HUDEP-2 (cell line): ENCODE measurements at regions not wholly inside any gene's neighbourhood (a gene's known extent, or its start where the extent isn't known, plus 50 kb on each side); places are given as distances from the start of the nearest gene placed in this dataset.
"Not testable (repeated sequence)": the region's sequence is repeated elsewhere in the genome, so short reads cannot be mapped to it uniquely, and the experiment has no call there.

Source experiments
- DNase-seq, 76 experiments: peaks; one replicate each; lab custom pipeline; 2025; ENCODE audit not compliant: unreplicated experiment in 76 of 76; lab: John Stamatoyannopoulos, UW

- DNase-seq = no peak
Measured at GRCh38 chr9:22815246-22815645, 368.6 kb downstream of the DMRTA1 start.

GRCh38 chr9:22817181-22817580 lies 370.6 kb downstream of the DMRTA1 start:
- no peak for DNase-seq

GRCh38 chr9:22829236-22829635 lies 382.6 kb downstream of the DMRTA1 start:
- no peak for DNase-seq

- no peak for DNase-seq
Measured at GRCh38 chr9:22838266-22838665, 391.6 kb downstream of the DMRTA1 start.

- DNase-seq = no peak
Measured at GRCh38 chr9:22840641-22841040, 394.0 kb downstream of the DMRTA1 start.

- not testable (repeated sequence) for DNase-seq
Measured at GRCh38 chr9:22845243-22845642, 398.6 kb downstream of the DMRTA1 start.

GRCh38 chr9:22855980-22856379 lies 409.4 kb downstream of the DMRTA1 start:
- DNase-seq = no peak

- DNase-seq = no peak
Measured at GRCh38 chr9:22857316-22857715, 410.7 kb downstream of the DMRTA1 start.

GRCh38 chr9:22863106-22863505 lies 416.5 kb downstream of the DMRTA1 start:
- DNase-seq = no peak

- DNase-seq = no peak
Measured at GRCh38 chr9:22863736-22864135, 417.1 kb downstream of the DMRTA1 start.

GRCh38 chr9:22893196-22893843 lies 446.7 kb downstream of the DMRTA1 start:
- no peak for DNase-seq

- DNase-seq = no peak
Measured at GRCh38 chr9:22898591-22898990, 452.0 kb downstream of the DMRTA1 start.

GRCh38 chr9:22911632-22912031 lies 465.0 kb downstream of the DMRTA1 start:
- no peak for DNase-seq

GRCh38 chr9:22913026-22913425 lies 466.4 kb downstream of the DMRTA1 start:
- DNase-seq = peak in 1 of 76 experiments; percentile 1

- DNase-seq = no peak
Measured at GRCh38 chr9:22913518-22913917, 466.9 kb downstream of the DMRTA1 start.

GRCh38 chr9:22916148-22916547 lies 469.5 kb downstream of the DMRTA1 start:
- no peak for DNase-seq

GRCh38 chr9:22919423-22919822 lies 472.8 kb downstream of the DMRTA1 start:
- no peak for DNase-seq

- DNase-seq = no peak
Measured at GRCh38 chr9:22921742-22922141, 475.1 kb downstream of the DMRTA1 start.

- DNase-seq = peak in 19 of 76 experiments; percentile 2 to 59 (median 37)
Measured at GRCh38 chr9:22922222-22922621, 475.6 kb downstream of the DMRTA1 start.

GRCh38 chr9:22954550-22954949 lies 507.9 kb downstream of the DMRTA1 start:
- no peak for DNase-seq

GRCh38 chr9:22954964-22955363 lies 508.3 kb downstream of the DMRTA1 start:
- DNase-seq = no peak

GRCh38 chr9:22969350-22969979 lies 522.8 kb downstream of the DMRTA1 start:
- DNase-seq = no peak
